ENCODE measurements at regions not wholly inside any gene's neighbourhood (a gene's known extent, or its start where the extent isn't known, plus 50 kb on each side); places are given as distances from the start of the nearest gene placed in this dataset.
A peak's percentile ranks its signal among the peaks of the same experiment; 100 is the strongest.

GRCh38 chr2:129929321-129930290, 49.9 kb upstream of the RAB6C start:
- Histone ChIP-seq H3K36me3 (ENCODE audit: low read depth, missing control alignments) (no peaks in the 10 kb centered on the region), H3K27me3 (no peaks in the 10 kb centered on the region), H3K4me3 (no peak overlapping the region), H3K27ac (peak overlapping the region in 1 of 2 donors; percentile 61), H3K4me1 (peaks cover 13% of the 10 kb centered on the region), H3K9me3 (no peaks in the 10 kb centered on the region)
- DNase-seq, result peak; percentile 60
- TF ChIP-seq POLR2A (IDR thresholded peaks at IDR 0.05) (no peak), CTCF (IDR thresholded peaks at IDR 0.05) (no peak)
- 53 to 61% methylated on average over 10 to 13 of the region's 13 CpGs for WGBS, 2 donors
- intact Hi-C loops (cut with DNase I; ENCODE audit: low total_unique reads), result no loop called here

Small RNA genes lying in the stretch of these regions (small RNA-seq; reads per million reads assigned to genes)
- 0.27 to 0.38 reads per million in 2 donors for gene RNA5SP103

Data from testis (tissue), 2 donors.